Skeletal muscle tissue (tissue), 3 donors: ENCODE measurements at regions not wholly inside any gene's neighbourhood (a gene's known extent, or its start where the extent isn't known, plus 50 kb on each side); places are given as distances from the start of the nearest gene placed in this dataset.
A peak's percentile ranks its signal among the peaks of the same experiment; 100 is the strongest.

Experiments used
- H3K27ac ChIP-seq: one replicate; pipeline ENCODE4 v1.7.0; 2013; ENCODE audit warnings: mild to moderate bottlenecking, low read depth, low read length, inconsistent platforms
- H3K27me3 ChIP-seq, 3 donors: one replicate each; pipeline ENCODE4 v1.7.0; 2013; ENCODE audit warnings: low read length in 3 of 3; ENCODE audit not compliant: control insufficient read depth in 3 of 3, insufficient read depth in 3 of 3
- H3K36me3 ChIP-seq, 3 donors: one replicate each; pipeline ENCODE4 v1.7.0; 2013; ENCODE audit warnings: low read length in 3 of 3; ENCODE audit not compliant: control insufficient read depth in 3 of 3, insufficient read depth in 3 of 3
- H3K4me1 ChIP-seq, 3 donors: one replicate each; pipeline ENCODE4 v1.7.0; 2013; ENCODE audit warnings: low read length in 3 of 3, mild to moderate bottlenecking in 3 of 3; ENCODE audit not compliant: control insufficient read depth in 3 of 3, insufficient read depth in 3 of 3
- H3K4me3 ChIP-seq, 3 donors: one replicate each; pipeline ENCODE4 v1.7.0; 2013; ENCODE audit warnings: low read length in 3 of 3
- H3K9ac ChIP-seq, 3 donors: one replicate each; pipeline ENCODE4 v1.7.0; 2013; ENCODE audit warnings: low read length in 3 of 3, mild to moderate bottlenecking in 3 of 3, moderate library complexity in 2 of 3, low read depth in 1 of 3
- H3K9me3 ChIP-seq, 3 donors: one replicate each; pipeline ENCODE4 v1.7.0; 2013; ENCODE audit warnings: low read length in 3 of 3; ENCODE audit not compliant: control insufficient read depth in 3 of 3
- donor health status: Osteomylitis.

- peaks cover 4 to 8% (median 8%) of the 10 kb centered on the region in 3 donors for H3K9me3 ChIP-seq
- H3K27me3 ChIP-seq, result peaks cover 11 to 29% (median 19%) of the 10 kb centered on the region in 3 donors
- no peak overlapping the region for H3K4me3 ChIP-seq
- no peaks in the 10 kb centered on the region for H3K36me3 ChIP-seq
- H3K4me1 ChIP-seq, result no peaks in the 10 kb centered on the region
- no peak overlapping the region for H3K27ac ChIP-seq
- no peak overlapping the region for H3K9ac ChIP-seq
Observed at GRCh38 chr13:111483621-111483987, 163.2 kb downstream of the TEX29 start.

- H3K4me1 ChIP-seq, result no peaks in the 10 kb centered on the region
- H3K27ac ChIP-seq, result no peak overlapping the region
- no peak overlapping the region for H3K4me3 ChIP-seq
- no peak overlapping the region for H3K9ac ChIP-seq
- no peaks in the 10 kb centered on the region for H3K36me3 ChIP-seq
- H3K27me3 ChIP-seq, result peaks cover 10 to 29% (median 23%) of the 10 kb centered on the region in 3 donors
- H3K9me3 ChIP-seq, result peaks cover 4 to 8% (median 8%) of the 10 kb centered on the region in 3 donors
Observed at GRCh38 chr13:111484141-111484925, 163.9 kb downstream of the TEX29 start.

- Histone ChIP-seq H3K9me3 (peaks cover 4 to 8% (median 8%) of the 10 kb centered on the region in 3 donors), H3K36me3 (no peaks in the 10 kb centered on the region), H3K4me3 (no peak overlapping the region), H3K27me3 (peaks cover 7 to 29% (median 21%) of the 10 kb centered on the region in 3 donors), H3K9ac (no peak overlapping the region), H3K27ac (no peak overlapping the region), H3K4me1 (no peaks in the 10 kb centered on the region)
Observed at GRCh38 chr13:111484959-111485358, 164.5 kb downstream of the TEX29 start.

DNA sequence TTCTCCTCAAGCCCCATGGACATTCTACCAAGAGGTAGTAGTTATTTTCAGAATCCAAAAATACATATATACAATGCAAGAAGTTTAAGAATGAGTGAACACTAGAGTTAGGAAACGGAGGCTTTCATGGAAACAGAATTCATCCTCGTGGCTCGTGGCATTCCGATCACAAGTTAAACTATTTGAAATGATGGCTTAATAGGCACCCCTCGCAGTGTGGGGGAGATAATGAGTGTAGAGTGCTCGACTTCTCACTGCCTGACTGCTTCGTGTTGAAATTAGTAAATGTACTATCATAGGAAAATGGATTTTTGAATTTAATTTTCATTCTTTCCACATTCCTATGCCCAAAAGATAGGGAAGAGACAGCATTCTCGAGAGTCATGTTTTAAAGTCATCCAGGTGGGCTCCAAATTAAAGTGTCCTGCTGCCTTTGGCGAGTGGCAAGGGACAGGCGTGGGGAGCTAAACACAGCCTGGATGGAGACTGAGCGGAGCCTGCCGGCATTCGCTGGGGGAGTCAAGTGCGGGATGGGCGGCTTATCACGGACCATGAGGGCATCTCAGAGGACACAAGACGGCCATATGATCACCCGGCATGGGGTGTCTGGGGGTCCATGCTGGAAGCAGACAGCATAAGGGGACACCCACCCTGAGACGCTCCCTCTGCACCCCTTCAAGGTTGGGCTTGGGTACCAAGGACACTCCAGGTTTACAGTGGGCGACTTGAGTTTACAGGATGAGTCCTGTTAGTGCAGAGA is 165.2 kb downstream of the TEX29 start:
- Histone ChIP-seq H3K36me3 (no peaks in the 10 kb centered on the region), H3K9me3 (peaks cover 4 to 8% (median 8%) of the 10 kb centered on the region in 3 donors), H3K27me3 (peaks cover 3 to 26% (median 16%) of the 10 kb centered on the region in 3 donors), H3K4me3 (no peak overlapping the region), H3K27ac (no peak overlapping the region), H3K4me1 (no peaks in the 10 kb centered on the region), H3K9ac (no peak overlapping the region)

GRCh38 chr13:111486331-111486730 is 165.9 kb downstream of the TEX29 start:
- no peak overlapping the region for H3K9ac ChIP-seq
- peaks cover 3 to 26% (median 18%) of the 10 kb centered on the region in 3 donors for H3K27me3 ChIP-seq
- no peaks in the 10 kb centered on the region for H3K4me1 ChIP-seq
- H3K4me3 ChIP-seq, result no peak overlapping the region
- H3K9me3 ChIP-seq, result peaks cover 4 to 8% (median 8%) of the 10 kb centered on the region in 3 donors
- no peaks in the 10 kb centered on the region for H3K36me3 ChIP-seq
- H3K27ac ChIP-seq, result no peak overlapping the region

DNA sequence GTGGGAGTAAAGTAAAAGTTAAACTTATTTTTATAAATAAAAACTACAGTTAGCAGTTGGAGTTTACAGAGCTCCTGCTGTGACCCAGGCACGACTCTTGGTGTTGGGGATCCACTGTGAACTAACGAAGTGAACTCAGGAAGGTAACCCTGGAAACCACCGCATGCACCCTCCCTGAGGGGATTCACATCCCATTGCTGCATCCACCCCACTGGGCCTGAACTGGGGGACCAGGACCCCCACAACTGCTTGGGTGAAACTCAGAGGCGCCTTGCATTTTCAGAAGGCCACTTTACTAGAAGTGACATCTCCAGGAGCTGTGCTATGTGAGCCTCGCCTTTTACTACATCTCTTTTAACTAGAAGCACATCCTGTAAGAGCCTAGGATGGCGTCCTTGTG is 166.4 kb downstream of the TEX29 start:
- Histone ChIP-seq H3K9ac (no peak overlapping the region), H3K27me3 (peaks cover 3 to 26% (median 18%) of the 10 kb centered on the region in 3 donors), H3K9me3 (peaks cover 4 to 8% (median 8%) of the 10 kb centered on the region in 3 donors), H3K27ac (no peak overlapping the region), H3K36me3 (no peaks in the 10 kb centered on the region), H3K4me1 (no peaks in the 10 kb centered on the region), H3K4me3 (no peak overlapping the region)

DNA sequence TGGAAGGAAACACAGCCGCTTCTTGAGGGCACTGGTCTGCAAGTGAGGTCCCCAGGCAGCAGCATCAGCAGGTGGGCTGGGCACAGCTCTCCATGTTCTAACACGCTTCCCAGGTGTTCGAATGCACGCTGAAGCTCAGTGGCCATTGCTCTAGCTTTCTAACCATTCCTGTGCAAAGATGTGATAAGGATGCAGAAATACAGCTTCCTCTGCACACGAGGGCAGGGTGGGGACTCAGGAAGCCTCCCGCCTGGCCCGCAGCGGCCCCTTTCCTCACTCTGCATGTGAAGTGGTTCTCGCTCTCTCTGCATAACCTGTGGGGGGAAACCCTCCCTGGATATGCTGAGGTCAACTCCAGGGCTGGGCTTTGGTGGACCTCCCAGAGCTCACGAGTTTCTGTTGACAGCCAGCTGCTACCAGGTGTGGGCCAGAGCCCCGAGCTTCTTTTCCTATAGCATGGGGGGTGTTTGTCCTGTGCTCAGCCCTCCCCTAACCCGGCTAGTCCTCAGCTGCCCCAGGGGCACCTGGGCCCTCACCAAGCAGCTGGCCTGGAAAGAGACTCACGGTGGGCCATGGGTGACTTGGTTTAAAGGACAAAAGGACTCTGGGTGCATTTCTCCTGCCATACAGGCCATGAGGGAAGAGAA is 168.2 kb downstream of the TEX29 start:
- H3K27ac ChIP-seq, result no peak overlapping the region
- H3K27me3 ChIP-seq, result peaks cover 0 to 17% (median 10%) of the 10 kb centered on the region in 3 donors
- peak overlapping the region in 1 of 3 donors; percentile 6 for H3K4me3 ChIP-seq
- no peak overlapping the region for H3K9ac ChIP-seq
- H3K4me1 ChIP-seq, result no peaks in the 10 kb centered on the region
- H3K9me3 ChIP-seq, result peaks cover 4 to 8% (median 8%) of the 10 kb centered on the region in 3 donors
- no peaks in the 10 kb centered on the region for H3K36me3 ChIP-seq

GRCh38 chr13:111489301-111489700 is 168.9 kb downstream of the TEX29 start:
- Histone ChIP-seq H3K9me3 (peaks cover 4 to 8% (median 8%) of the 10 kb centered on the region in 3 donors), H3K4me1 (no peaks in the 10 kb centered on the region), H3K36me3 (no peaks in the 10 kb centered on the region), H3K27me3 (peaks cover 0 to 14% (median 10%) of the 10 kb centered on the region in 3 donors), H3K9ac (no peak overlapping the region), H3K27ac (no peak overlapping the region), H3K4me3 (no peak overlapping the region)

DNA sequence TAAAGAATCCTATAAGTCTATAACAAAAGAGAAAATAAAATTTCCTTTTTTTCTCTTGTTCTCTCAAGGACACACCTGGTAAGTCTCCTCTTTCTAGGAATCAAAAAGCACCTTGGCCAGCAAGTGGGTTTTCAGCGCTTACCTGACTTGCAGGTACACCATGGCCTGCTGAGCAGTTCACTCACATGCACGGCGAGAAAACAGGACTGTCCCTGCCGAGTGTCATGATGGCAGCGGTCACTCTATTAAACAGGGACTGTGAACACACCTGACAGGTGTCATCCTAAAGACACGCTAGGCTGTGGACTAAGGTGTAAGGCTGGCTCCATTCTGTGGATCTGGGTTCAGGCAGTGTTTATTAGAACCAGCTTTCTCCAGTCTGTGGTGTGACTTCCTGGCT is 170.2 kb downstream of the TEX29 start:
- H3K27me3 ChIP-seq, result peaks cover 0 to 10% (median 9%) of the 10 kb centered on the region in 3 donors
- peaks cover 4 to 9% (median 8%) of the 10 kb centered on the region in 3 donors for H3K9me3 ChIP-seq
- H3K4me1 ChIP-seq, result no peaks in the 10 kb centered on the region
- no peak overlapping the region for H3K27ac ChIP-seq
- no peak overlapping the region for H3K9ac ChIP-seq
- H3K4me3 ChIP-seq, result no peak overlapping the region
- H3K36me3 ChIP-seq, result no peaks in the 10 kb centered on the region
